NB4 (cell line): ENCODE measurements at regions not wholly inside any gene's neighbourhood (a gene's known extent, or its start where the extent isn't known, plus 50 kb on each side); places are given as distances from the start of the nearest gene placed in this dataset.
"Not testable (repeated sequence)": the region's sequence is repeated elsewhere in the genome, so short reads cannot be mapped to it uniquely, and the experiment has no call there.

Source experiments
- DNase-seq: peaks from one replicate; pipeline ENCODE4 v3.0.0; 2010; ENCODE audit warnings: low read depth
- H3K4me3 ChIP-seq: one replicate; pipeline ENCODE4 v1.5.1; 2011; ENCODE audit warnings: mild to moderate bottlenecking, low read depth, low read length, moderate library complexity
- CTCF ChIP-seq: IDR thresholded peaks from one replicate; pipeline ENCODE4 v1.5.1; 2012; ENCODE audit warnings: low read depth, low read length
- MAX ChIP-seq: IDR thresholded peaks from 2 replicates; pipeline ENCODE4 v1.6.1; 2011; ENCODE audit warnings: low read depth, low read length
- MYC ChIP-seq: IDR thresholded peaks from 2 replicates; pipeline ENCODE4 v1.6.1; 2011; ENCODE audit warnings: low read depth, low read length
- POLR2A ChIP-seq: IDR thresholded peaks from 2 replicates; pipeline ENCODE4 v1.6.1; 2011; ENCODE audit warnings: mild to moderate bottlenecking; ENCODE audit not compliant: insufficient read length; ENCODE audit errors: extremely low read depth

GRCh38 chr16:88132836-88133506 is 181.7 kb downstream of the BANP start:
- no peak for DNase-seq
- TF ChIP-seq POLR2A, result no peak
- no peak overlapping the region for H3K4me3 ChIP-seq

GRCh38 chr16:88133507-88133843 is 182.2 kb downstream of the BANP start:
- H3K4me3 ChIP-seq, result no peak overlapping the region
- TF ChIP-seq CTCF (no peak), MYC (no peak), MAX (no peak)
- no peak for DNase-seq

GRCh38 chr16:88134172-88134898 is 183.1 kb downstream of the BANP start:
- H3K4me3 ChIP-seq, DNase-seq: not testable (repeated sequence)

GRCh38 chr16:88134899-88135682 is 183.9 kb downstream of the BANP start:
- not testable (repeated sequence) for DNase-seq, H3K4me3 ChIP-seq

GRCh38 chr16:88136211-88136713 is 185.0 kb downstream of the BANP start:
- H3K4me3 ChIP-seq, DNase-seq: not testable (repeated sequence)

GRCh38 chr16:88136939-88137338 is 185.7 kb downstream of the BANP start:
- H3K4me3 ChIP-seq, DNase-seq: not testable (repeated sequence)

- H3K4me3 ChIP-seq, DNase-seq: not testable (repeated sequence)
Measured at GRCh38 chr16:88139141-88139540, 187.9 kb downstream of the BANP start.

GRCh38 chr16:88140195-88140594 is 189.0 kb downstream of the BANP start:
- H3K4me3 ChIP-seq, DNase-seq: not testable (repeated sequence)

- TF ChIP-seq MYC (no peak), POLR2A (no peak), MAX (no peak), CTCF (no peak)
- no peak overlapping the region for H3K4me3 ChIP-seq
- no peak for DNase-seq
Measured at GRCh38 chr16:88141580-88141979, 190.3 kb downstream of the BANP start.

GRCh38 chr16:88142056-88142935 is 191.1 kb downstream of the BANP start:
- not testable (repeated sequence) for H3K4me3 ChIP-seq

GRCh38 chr16:88143122-88144027 is 192.1 kb downstream of the BANP start:
- H3K4me3 ChIP-seq, DNase-seq: not testable (repeated sequence)

More at GRCh38 chr16:88142056-88142935, 191.1 kb downstream of the BANP start:
- not testable (repeated sequence) for DNase-seq
